ENCODE measurements at regions not wholly inside any gene's neighbourhood (a gene's known extent, or its start where the extent isn't known, plus 50 kb on each side); places are given as distances from the start of the nearest gene placed in this dataset.

GRCh38 chr11:45432910-45433309 is 146.8 kb upstream of the SYT13 start:
- intact Hi-C loops (cut with DNase I): no loop called here
- ATAC-seq (no peak), DNase-seq (no peak)
- no peak overlapping the region for H3K27ac ChIP-seq
- peaks cover 0 to 34% of the 10 kb centered on the region in 2 donors for H3K27me3 ChIP-seq
- TF ChIP-seq CTCF (IDR thresholded peaks at IDR 0.05): no peak
- no peaks in the 10 kb centered on the region for H3K36me3 ChIP-seq
- no peaks in the 10 kb centered on the region for H3K9me3 ChIP-seq
- H3K4me1 ChIP-seq: no peaks in the 10 kb centered on the region
- H3K4me3 ChIP-seq: no peak overlapping the region

GRCh38 chr11:45432100-45432499 is 146.0 kb upstream of the SYT13 start:
- no peak overlapping the region for H3K27ac ChIP-seq
- H3K27me3 ChIP-seq: peaks cover 0 to 37% of the 10 kb centered on the region in 2 donors
- ATAC-seq (no peak), DNase-seq (no peak)
- intact Hi-C loops (cut with DNase I): no loop called here
- no peak for TF ChIP-seq CTCF (IDR thresholded peaks at IDR 0.05)
- no peak overlapping the region for H3K4me3 ChIP-seq
- H3K9me3 ChIP-seq: no peaks in the 10 kb centered on the region
- no peaks in the 10 kb centered on the region for H3K36me3 ChIP-seq
- no peaks in the 10 kb centered on the region for H3K4me1 ChIP-seq

GRCh38 chr11:45431046-45432018 is 145.2 kb upstream of the SYT13 start:
- intact Hi-C loops (cut with DNase I): no loop called here
- no peak for TF ChIP-seq CTCF (IDR thresholded peaks at IDR 0.05)
- no peak for ATAC-seq

GRCh38 chr11:45430361-45430760 is 144.2 kb upstream of the SYT13 start:
- Histone ChIP-seq H3K4me3 (no peak overlapping the region), H3K9me3 (no peaks in the 10 kb centered on the region), H3K36me3 (no peaks in the 10 kb centered on the region), H3K27ac (no peak overlapping the region), H3K4me1 (no peaks in the 10 kb centered on the region), H3K27me3 (peaks cover 0 to 28% of the 10 kb centered on the region in 2 donors)
- intact Hi-C loops (cut with DNase I): no loop called here
- DNase-seq (no peak), ATAC-seq (no peak)
- no peak for TF ChIP-seq CTCF (IDR thresholded peaks at IDR 0.05)

More at GRCh38 chr11:45431046-45432018, 145.2 kb upstream of the SYT13 start:
- no peaks in the 10 kb centered on the region for H3K9me3 ChIP-seq
- DNase-seq: no peak
- H3K36me3 ChIP-seq: no peaks in the 10 kb centered on the region
- no peaks in the 10 kb centered on the region for H3K4me1 ChIP-seq
- H3K27me3 ChIP-seq: peaks cover 0 to 37% of the 10 kb centered on the region in 2 donors
- no peak overlapping the region for H3K27ac ChIP-seq
- H3K4me3 ChIP-seq: no peak overlapping the region

- intact Hi-C loops (cut with DNase I): no loop called here
- Histone ChIP-seq H3K36me3 (no peaks in the 10 kb centered on the region), H3K9me3 (no peaks in the 10 kb centered on the region), H3K4me3 (no peak overlapping the region), H3K4me1 (no peaks in the 10 kb centered on the region), H3K27ac (no peak overlapping the region), H3K27me3 (peaks cover 0 to 22% of the 10 kb centered on the region in 2 donors)
- ATAC-seq (no peak), DNase-seq (no peak)
- TF ChIP-seq CTCF (IDR thresholded peaks at IDR 0.05): no peak
Measured at GRCh38 chr11:45429719-45430118, 143.6 kb upstream of the SYT13 start.

All from left lung (tissue), 4 donors.